Dendritic cell treated with granulocyte-macrophage colony-stimulating factor and Interleukin-4, amounts not matched to agents 40 ng/mL and 50 ng/mL, for 4 days (primary cell): ENCODE measurements at regions not wholly inside any gene's neighbourhood (a gene's known extent, or its start where the extent isn't known, plus 50 kb on each side); places are given as distances from the start of the nearest gene placed in this dataset.

ENCODE experiments used
- H3K27ac Mint-ChIP-seq: one replicate; pipeline ENCODE4 v1.8.0; 2022; ENCODE audit warnings: mild to moderate bottlenecking, mixed read lengths
- H3K27me3 Mint-ChIP-seq: one replicate; pipeline ENCODE4 v1.8.0; 2022; ENCODE audit warnings: mild to moderate bottlenecking, mixed read lengths
- H3K36me3 Mint-ChIP-seq: one replicate; pipeline ENCODE4 v1.8.0; 2022; ENCODE audit warnings: low read depth, mixed read lengths
- H3K4me1 Mint-ChIP-seq: one replicate; pipeline ENCODE4 v1.8.0; 2022; ENCODE audit warnings: low read depth, mixed read lengths
- H3K4me3 Mint-ChIP-seq: one replicate; pipeline ENCODE4 v1.8.0; 2022; ENCODE audit warnings: mild to moderate bottlenecking, moderate library complexity, mixed read lengths
- H3K9me3 Mint-ChIP-seq: one replicate; pipeline ENCODE4 v1.8.0; 2022; ENCODE audit warnings: mixed read lengths
- intact Hi-C: fragments of 100-400 bp; cut with micrococcal nuclease; formaldehyde crosslinking; loops from one replicate; pipeline ENCODE4 v1.15.0; 2022

DNA sequence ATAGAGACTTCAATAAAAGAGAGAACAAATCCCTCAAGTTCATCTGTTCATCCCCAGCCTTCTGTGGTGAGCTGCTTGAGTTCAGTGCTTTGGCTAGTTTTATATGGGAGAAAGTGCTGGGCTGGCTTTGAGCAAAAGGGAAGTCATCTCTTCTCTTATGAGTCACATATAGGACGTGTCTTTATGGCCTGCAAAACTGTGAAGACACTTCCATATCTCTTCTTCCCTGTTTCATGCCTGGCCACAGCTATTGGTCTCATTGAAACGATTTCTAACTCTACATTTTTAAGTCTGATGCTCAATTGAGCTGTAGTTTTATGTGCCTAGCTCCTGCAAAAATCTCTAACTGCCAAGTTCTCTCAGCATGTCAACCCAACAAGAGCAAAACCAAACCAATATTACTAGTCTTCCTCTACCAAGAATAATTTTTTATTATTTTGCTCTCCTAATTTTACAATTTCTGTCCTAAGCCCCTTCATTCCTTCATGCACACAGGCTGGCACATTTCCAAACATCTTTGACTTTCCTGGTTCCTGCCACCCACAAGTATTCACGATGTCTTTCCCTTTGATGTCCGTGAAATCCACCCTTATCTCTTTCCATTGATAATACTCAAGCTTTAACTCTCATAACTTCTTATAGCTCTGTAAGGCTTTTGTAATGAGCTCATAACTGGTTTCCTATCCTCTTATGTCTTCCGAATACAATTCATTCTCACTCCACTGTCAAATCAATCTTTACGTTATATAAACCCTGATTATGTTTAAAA, 165.3 kb downstream of the BTC start:
- intact Hi-C loops, result loop anchor here (10.0 kb wide), 1 partner anchor 94 kb away; no protein-coding TSS in a partner anchor
- no peaks in the 10 kb centered on the region for H3K9me3 Mint-ChIP-seq
- peaks cover 10% of the 10 kb centered on the region for H3K27me3 Mint-ChIP-seq
- no peak overlapping the region for H3K4me3 Mint-ChIP-seq
- peaks cover 41% of the 10 kb centered on the region for H3K4me1 Mint-ChIP-seq
- peak overlapping the region; percentile 18 for H3K27ac Mint-ChIP-seq
- H3K36me3 Mint-ChIP-seq, result no peaks in the 10 kb centered on the region

DNA sequence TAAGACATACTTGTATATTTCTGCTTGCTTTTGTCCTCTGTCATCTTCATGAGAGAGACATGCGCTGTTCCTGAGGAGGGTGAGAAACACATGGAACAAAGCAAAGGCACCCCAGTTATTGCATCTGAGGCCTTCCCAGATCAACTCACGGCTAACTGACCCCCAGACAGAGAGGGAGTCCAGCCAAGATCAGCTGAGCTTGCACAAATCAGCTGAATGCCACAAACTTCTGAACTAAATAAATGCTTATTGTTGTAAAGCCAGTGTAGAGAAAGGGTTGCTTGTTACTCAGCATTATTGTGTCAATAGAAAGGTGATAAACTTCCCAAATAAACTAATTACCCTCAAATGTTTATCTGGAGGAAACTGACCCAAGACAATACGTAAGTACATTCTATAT, 163.8 kb downstream of the BTC start:
- Mint-ChIP-seq H3K9me3 (no peaks in the 10 kb centered on the region), H3K27ac (no peak overlapping the region), H3K27me3 (peaks cover 10% of the 10 kb centered on the region), H3K4me3 (no peak overlapping the region), H3K36me3 (no peaks in the 10 kb centered on the region), H3K4me1 (peaks cover 33% of the 10 kb centered on the region)
- intact Hi-C loops, result no loop called here

DNA sequence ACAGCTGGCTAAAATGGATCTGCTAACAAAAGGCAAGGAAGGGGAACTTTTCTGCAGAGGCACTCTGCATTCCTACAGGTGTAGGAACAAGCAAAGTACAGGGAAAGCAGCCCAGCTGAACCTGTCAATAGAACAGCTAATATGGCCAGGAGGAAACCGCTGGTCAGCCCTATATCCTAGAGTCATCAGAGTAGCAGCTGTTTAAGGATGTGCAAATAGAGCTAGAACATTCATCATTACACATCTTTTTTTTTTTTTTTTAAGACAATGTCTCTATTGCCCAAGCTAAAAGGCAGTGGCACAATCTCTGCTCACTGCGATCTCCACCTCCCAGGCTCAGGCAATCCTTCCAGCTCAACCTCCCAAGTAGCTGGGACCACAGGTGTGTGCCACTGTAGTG, 163.0 kb downstream of the BTC start:
- H3K36me3 Mint-ChIP-seq, result no peaks in the 10 kb centered on the region
- no peak overlapping the region for H3K27ac Mint-ChIP-seq
- no peak overlapping the region for H3K4me3 Mint-ChIP-seq
- peaks cover 33% of the 10 kb centered on the region for H3K4me1 Mint-ChIP-seq
- intact Hi-C loops, result no loop called here
- H3K27me3 Mint-ChIP-seq, result peaks cover 10% of the 10 kb centered on the region
- H3K9me3 Mint-ChIP-seq, result no peaks in the 10 kb centered on the region

DNA sequence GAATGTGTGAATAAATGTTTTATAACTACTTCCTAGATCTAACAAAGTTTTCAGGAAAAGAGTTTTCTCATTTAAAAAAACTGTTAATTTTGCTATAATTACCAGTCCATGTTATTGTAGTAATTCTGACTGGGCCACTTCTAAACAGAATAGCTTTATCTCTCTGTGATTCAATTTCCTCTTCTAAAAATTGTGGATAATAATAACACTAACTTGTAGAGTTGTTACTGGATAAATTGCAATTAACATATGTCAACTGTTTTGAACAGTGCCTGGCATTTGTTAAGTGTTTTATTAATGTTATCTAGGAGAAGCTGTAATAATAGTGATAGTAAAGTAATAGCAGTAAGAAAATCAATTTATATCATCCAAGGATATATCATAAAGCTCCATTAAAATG, 162.3 kb downstream of the BTC start:
- intact Hi-C loops, result no loop called here
- no peaks in the 10 kb centered on the region for H3K9me3 Mint-ChIP-seq
- peaks cover 33% of the 10 kb centered on the region for H3K4me1 Mint-ChIP-seq
- no peaks in the 10 kb centered on the region for H3K36me3 Mint-ChIP-seq
- H3K27me3 Mint-ChIP-seq, result peaks cover 10% of the 10 kb centered on the region
- no peak overlapping the region for H3K27ac Mint-ChIP-seq
- H3K4me3 Mint-ChIP-seq, result no peak overlapping the region

DNA sequence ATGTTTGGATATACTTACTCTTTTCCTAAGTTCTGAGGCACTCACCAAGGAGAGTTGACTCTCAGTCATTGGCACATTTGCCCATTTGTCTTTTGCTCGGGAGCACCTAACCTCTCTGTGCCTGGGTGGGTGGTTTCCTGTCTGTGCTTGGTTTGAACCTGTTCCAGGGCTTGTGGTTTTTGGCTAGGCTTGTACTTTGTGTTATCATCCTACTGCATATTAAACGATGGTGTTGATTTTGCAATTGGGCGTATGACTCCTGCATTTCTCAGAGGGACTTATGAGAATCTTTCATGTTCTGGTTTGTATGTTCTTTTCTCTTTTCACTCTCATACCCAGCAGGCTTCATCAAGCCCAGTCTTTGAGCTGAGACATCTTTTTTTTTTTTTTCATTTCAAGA, 161.7 kb downstream of the BTC start:
- Mint-ChIP-seq H3K27me3 (peaks cover 10% of the 10 kb centered on the region), H3K4me3 (no peak overlapping the region), H3K4me1 (peaks cover 33% of the 10 kb centered on the region), H3K27ac (no peak overlapping the region), H3K9me3 (no peaks in the 10 kb centered on the region), H3K36me3 (no peaks in the 10 kb centered on the region)
- intact Hi-C loops, result no loop called here

DNA sequence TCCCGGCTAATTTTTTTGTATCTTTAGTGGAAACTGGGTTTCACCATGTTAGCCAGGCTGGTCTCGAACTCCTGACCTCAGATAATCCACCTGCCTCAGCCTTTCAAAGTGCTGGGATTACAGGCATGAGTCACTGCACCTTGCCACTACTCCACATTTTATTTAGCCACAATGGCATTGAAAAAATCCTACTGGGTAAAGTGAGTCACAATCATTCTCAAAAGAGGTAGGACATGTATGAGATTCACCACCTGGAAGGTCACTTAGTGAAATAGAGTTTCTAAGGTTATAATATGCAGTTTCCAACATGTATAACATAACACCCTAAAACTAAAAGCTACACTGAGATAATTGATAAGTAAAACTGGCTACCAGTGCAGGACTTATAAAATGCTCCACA, 159.2 kb downstream of the BTC start:
- Mint-ChIP-seq H3K4me1 (peaks cover 20% of the 10 kb centered on the region), H3K27me3 (peaks cover 10% of the 10 kb centered on the region), H3K9me3 (no peaks in the 10 kb centered on the region), H3K27ac (no peak overlapping the region), H3K36me3 (no peaks in the 10 kb centered on the region), H3K4me3 (no peak overlapping the region)
- intact Hi-C loops, result no loop called here

DNA sequence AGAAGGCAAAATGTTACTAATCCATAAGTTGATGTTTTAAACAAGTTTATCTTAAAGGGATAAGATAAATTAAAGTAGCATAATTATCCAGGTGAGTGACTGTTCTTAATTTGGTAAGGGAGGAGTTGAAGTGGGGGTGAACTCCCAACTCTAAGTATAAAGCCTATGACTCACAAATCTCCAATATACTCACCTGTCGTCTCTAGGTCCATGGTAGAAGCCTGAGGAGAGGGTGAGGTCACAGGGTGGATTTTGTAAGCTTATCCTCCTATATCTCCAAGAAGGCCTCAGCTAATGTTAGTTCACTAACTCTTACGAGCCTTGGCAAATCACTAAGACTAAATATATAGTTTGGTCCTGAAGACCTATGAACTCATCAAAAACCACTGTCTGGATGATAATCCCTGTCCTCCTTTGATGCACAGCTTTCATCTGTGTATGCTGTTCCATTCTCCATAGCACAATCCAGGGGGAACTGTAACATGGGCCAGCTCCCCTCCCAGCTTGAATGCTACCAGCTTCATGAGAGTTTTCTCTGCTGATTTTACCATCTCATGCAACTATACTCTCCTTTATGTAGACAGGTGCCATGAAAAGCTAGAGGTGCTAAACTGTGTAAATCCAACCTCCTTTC, 158.7 kb downstream of the BTC start:
- intact Hi-C loops, result no loop called here
- no peak overlapping the region for H3K27ac Mint-ChIP-seq

DNA sequence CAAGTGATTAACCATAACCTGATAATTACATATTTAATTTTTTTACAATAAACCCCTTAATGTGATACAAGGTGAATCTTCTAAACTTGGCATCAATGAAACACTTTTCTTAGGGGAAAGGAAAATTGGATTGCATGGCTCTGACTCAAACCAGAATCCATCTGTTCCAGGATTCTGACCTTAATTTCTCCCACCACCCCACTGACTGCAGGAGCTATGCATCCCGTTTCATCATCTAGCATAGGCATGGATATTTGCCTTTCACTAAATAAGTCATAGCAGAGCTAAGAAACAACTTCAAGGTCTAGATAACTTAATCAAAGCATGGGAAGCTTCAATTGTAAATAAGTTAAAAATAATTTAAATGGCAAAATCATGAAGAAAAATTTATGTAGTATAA, 156.3 kb downstream of the BTC start:
- Mint-ChIP-seq H3K4me1 (peaks cover 19% of the 10 kb centered on the region), H3K27ac (no peak overlapping the region), H3K4me3 (no peak overlapping the region), H3K36me3 (no peaks in the 10 kb centered on the region), H3K9me3 (no peaks in the 10 kb centered on the region), H3K27me3 (peaks cover 8% of the 10 kb centered on the region)
- intact Hi-C loops, result no loop called here

More for the DNA sequence above, 158.7 kb downstream of the BTC start:
- Mint-ChIP-seq H3K4me1 (peaks cover 20% of the 10 kb centered on the region), H3K4me3 (no peak overlapping the region), H3K36me3 (no peaks in the 10 kb centered on the region), H3K9me3 (no peaks in the 10 kb centered on the region), H3K27me3 (peaks cover 10% of the 10 kb centered on the region)

DNA sequence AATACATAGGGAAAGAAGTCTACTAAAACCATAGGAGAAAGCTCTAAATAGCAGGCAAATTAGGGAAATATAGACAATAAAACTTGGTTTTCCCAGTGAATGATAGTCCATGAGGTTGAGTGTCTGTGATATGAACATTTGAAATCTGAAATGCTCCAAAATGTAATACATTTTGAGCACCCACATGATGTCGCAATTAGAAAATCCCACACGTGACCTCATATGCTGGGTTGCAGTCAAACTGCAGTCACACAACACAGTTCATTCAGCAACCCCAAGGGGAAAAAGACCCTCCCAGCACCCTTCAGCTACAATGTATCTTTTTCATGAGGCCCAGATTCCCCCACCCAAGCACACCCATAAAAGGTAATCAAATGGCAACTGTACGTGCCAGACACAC, 155.6 kb downstream of the BTC start:
- Mint-ChIP-seq H3K27me3 (peaks cover 3% of the 10 kb centered on the region), H3K4me3 (no peak overlapping the region), H3K27ac (no peak overlapping the region), H3K9me3 (no peaks in the 10 kb centered on the region), H3K4me1 (peaks cover 13% of the 10 kb centered on the region), H3K36me3 (no peaks in the 10 kb centered on the region)
- intact Hi-C loops, result no loop called here

DNA sequence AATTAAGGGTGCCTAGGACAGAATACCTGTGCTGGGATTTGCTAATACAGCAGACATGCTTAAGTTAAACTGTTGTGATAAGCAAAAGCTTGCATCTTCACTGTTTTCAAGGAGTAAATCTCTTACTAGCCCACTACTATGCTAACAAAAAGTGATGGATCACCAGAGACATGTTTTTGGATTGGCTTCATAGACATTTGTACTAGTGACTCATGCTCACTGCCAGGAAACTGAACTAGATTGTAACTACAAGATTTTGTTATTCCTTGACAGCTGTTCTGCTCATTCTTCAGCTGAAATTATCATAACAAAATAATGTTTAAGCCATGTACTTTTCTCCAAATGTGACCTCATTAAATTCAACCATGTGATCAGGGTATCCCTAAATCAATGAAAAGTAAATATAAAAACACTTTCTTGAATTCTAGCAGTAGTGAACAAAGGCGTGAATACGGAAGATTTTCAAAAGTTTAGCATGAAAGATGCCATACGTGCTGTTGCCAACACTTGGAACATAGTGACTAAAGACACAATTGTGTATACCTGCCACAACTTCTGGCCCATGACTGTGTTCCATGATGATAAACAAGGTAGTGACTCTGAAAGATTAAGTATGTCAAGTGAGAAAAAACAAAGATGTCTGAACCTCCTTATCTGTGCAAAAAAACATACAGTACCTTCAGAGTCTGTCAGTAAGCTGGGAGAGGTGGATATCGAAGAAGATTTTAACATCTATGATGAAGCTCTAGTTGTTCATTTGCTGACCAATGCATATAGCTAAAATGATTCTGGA, 154.0 kb downstream of the BTC start:
- no peaks in the 10 kb centered on the region for H3K27me3 Mint-ChIP-seq
- intact Hi-C loops, result no loop called here
- H3K9me3 Mint-ChIP-seq, result no peaks in the 10 kb centered on the region
- H3K27ac Mint-ChIP-seq, result no peak overlapping the region
- peaks cover 13% of the 10 kb centered on the region for H3K4me1 Mint-ChIP-seq
- no peak overlapping the region for H3K4me3 Mint-ChIP-seq
- no peaks in the 10 kb centered on the region for H3K36me3 Mint-ChIP-seq

DNA sequence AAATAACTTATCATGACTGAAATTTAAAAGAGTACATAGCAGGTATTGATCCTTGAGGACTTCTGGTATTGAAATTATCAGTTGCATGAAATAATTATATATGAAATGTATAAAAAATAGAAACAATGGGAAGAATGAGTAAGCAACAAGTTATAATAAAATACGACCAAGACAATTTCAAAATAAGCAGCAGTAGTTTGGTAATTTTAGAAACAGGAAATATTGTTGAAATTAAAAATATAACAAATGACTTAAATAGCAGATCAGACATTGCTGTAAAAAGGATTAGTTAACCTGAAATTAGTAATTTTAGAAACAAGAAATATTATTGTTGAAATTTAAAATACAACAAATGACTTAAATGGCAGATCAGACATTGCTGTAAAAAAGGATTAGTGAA, 152.3 kb downstream of the BTC start:
- H3K9me3 Mint-ChIP-seq, result no peaks in the 10 kb centered on the region
- intact Hi-C loops, result no loop called here
- no peaks in the 10 kb centered on the region for H3K27me3 Mint-ChIP-seq
- H3K4me3 Mint-ChIP-seq, result no peak overlapping the region
- H3K27ac Mint-ChIP-seq, result no peak overlapping the region
- H3K36me3 Mint-ChIP-seq, result no peaks in the 10 kb centered on the region
- peaks cover 13% of the 10 kb centered on the region for H3K4me1 Mint-ChIP-seq

DNA sequence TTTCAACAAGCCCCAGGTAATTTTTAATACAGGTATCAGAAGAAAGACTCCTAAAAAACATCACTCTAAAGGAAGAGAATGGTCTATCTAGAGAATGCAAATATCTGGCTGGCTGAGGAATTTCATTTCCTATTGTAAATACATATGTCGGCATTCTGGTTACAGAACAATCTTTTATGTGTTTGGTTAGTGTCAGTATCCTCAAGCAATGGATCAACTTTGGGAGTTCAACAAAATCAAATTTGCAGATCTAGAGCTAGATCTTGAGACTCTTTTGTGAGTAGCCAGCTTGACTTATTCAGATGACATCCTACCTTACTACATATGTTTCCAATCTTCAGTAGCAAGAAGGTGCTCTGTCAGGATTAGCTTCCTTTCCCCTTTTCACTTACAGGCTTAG, 145.1 kb downstream of the BTC start:
- no peaks in the 10 kb centered on the region for H3K4me1 Mint-ChIP-seq
- intact Hi-C loops, result no loop called here
- H3K9me3 Mint-ChIP-seq, result no peaks in the 10 kb centered on the region
- no peak overlapping the region for H3K27ac Mint-ChIP-seq
- H3K27me3 Mint-ChIP-seq, result peaks cover 2% of the 10 kb centered on the region
- H3K36me3 Mint-ChIP-seq, result no peaks in the 10 kb centered on the region
- no peak overlapping the region for H3K4me3 Mint-ChIP-seq

DNA sequence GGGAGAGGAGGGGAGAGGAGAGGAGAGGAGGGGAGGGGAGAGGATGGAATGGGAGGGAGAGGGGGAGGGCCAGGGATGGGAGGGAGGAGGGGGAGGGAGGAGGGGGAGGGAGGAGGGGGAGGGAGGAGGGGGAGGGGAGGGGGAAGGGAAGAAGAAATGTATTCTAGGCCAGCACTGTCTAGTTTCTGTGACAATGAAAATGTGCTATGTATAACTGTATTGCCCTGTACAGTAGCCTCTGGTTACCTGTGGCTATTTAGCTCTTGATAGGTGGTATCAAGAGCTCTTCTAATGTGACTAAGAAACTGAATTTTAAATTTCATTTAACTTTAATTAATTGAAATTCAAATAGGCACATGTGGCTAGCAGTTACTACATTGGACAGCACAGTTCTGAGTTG, 143.1 kb downstream of the BTC start:
- Mint-ChIP-seq H3K4me1 (no peaks in the 10 kb centered on the region), H3K27me3 (peaks cover 2% of the 10 kb centered on the region), H3K27ac (no peak overlapping the region), H3K36me3 (no peaks in the 10 kb centered on the region), H3K4me3 (no peak overlapping the region), H3K9me3 (no peaks in the 10 kb centered on the region)
- intact Hi-C loops, result no loop called here
